ENCODE measurements at regions not wholly inside any gene's neighbourhood (a gene's known extent, or its start where the extent isn't known, plus 50 kb on each side); places are given as distances from the start of the nearest gene placed in this dataset.

GRCh38 chr6:85126485-85127167 is 323.3 kb upstream of the NT5E start:
- ChIA-PET POLR2A (no interaction called here), CTCF (interaction anchor here (0.6 to 1.5 kb wide), 3 partner anchors 17 to 112 kb away, joined by 3 to 4 read pairs (median 4); no protein-coding TSS in a partner anchor)
- TF ChIP-seq CTBP1 (IDR thresholded peaks at IDR 0.05; ENCODE audit: borderline replicate concordance): no peak
- TF ChIP-seq ARNT (IDR thresholded peaks at IDR 0.05): no peak
- no peak for TF ChIP-seq ELF4 (IDR thresholded peaks at IDR 0.05)
- TF ChIP-seq SUZ12 (IDR thresholded peaks at IDR 0.05): no peak
- TF ChIP-seq NFRKB (IDR thresholded peaks at IDR 0.05): no peak
- TF ChIP-seq FOXK2 (IDR thresholded peaks at IDR 0.05): no peak
- no peak for TF ChIP-seq HDGF (IDR thresholded peaks at IDR 0.05; ENCODE audit: borderline replicate concordance)
- no peak for TF ChIP-seq PKNOX1 (IDR thresholded peaks at IDR 0.05)
- no peak for TF ChIP-seq LEF1 (IDR thresholded peaks at IDR 0.05; ENCODE audit: borderline replicate concordance)
- no peak for TF ChIP-seq TARDBP (IDR thresholded peaks at IDR 0.05)
- TF ChIP-seq L3MBTL2 (conservative IDR thresholded peaks at IDR 0.05): no peak
- TF ChIP-seq FOXM1 (IDR thresholded peaks at IDR 0.05; ENCODE audit: borderline replicate concordance): no peak
- peak; percentile 78 for DNase-seq (ENCODE audit: extremely low spot score)

DNA sequence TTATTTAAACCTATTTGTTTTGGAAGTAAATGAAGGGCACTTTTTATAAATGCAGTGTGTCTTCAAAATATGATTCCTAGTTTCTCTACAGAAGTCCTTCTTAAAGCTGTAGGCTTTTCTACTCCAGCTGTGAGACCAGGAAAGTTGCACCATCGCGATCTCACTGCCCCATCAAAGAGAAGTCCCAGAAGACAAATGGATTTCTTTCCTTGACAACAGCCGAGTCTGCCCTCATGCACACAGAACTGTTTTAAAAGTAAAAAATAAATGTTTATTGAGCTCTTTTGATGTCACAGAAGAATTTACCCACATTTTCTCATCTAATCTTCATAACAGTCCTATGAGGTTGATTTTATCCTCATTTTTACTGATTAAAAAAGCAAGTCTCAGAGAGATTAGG is 324.4 kb upstream of the NT5E start:
- ChIA-PET POLR2A (no interaction called here), CTCF (interaction anchor here (0.5 to 0.6 kb wide), 2 partner anchors 166 to 770 kb away, joined by 3 read pairs; no protein-coding TSS in a partner anchor)
- no peak for TF ChIP-seq FOXK2 (IDR thresholded peaks at IDR 0.05)
- no peak for TF ChIP-seq SUZ12 (IDR thresholded peaks at IDR 0.05)
- TF ChIP-seq CTBP1 (IDR thresholded peaks at IDR 0.05; ENCODE audit: borderline replicate concordance): no peak
- no peak for TF ChIP-seq SP1 (IDR thresholded peaks at IDR 0.05)
- TF ChIP-seq ELF4 (IDR thresholded peaks at IDR 0.05): no peak
- TF ChIP-seq LEF1 (IDR thresholded peaks at IDR 0.05; ENCODE audit: borderline replicate concordance): no peak
- no peak for TF ChIP-seq FOXA1 (IDR thresholded peaks at IDR 0.05)
- TF ChIP-seq TARDBP (IDR thresholded peaks at IDR 0.05): no peak
- no peak for DNase-seq (ENCODE audit: extremely low spot score)

DNA sequence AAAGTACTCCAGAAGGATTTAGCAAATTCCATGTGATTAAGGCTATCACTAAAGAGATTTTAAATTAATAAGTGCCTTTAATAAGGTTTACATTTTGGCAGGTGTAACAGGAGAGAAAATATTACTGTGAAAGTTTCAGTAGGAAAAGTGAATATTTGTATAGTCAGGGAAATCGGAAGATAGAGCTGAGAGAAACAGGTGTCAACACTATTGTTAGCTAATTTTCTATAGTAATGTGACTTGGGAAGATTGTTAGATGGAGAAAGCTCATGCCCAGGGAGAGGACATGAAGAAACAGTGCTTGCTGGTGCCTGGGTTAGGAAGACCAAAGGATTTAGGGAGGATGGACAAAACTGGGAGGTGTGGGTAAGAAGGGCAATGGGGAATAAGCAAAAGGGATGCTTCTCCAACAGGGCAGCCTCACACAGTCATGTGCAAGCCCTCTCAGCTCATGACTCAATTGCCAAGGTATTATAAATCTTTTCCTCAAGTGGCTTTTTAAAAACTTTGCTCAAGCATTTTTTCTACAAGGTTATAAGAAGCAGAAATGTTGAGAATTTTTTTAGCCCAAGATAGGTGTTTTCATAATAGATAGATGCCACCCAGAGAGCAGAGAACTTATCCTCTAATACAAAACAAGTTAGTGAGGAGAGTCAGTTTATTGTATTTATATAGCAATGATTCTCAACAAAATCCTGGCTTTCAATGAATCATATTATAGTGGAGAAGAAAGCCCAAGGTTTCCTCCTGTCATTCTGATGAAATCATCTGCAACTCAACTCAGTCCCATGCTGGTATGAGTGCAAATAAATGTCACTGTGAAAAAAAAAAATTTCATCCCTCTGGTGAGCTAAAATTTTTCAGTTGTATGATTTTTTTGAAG is 325.2 kb upstream of the NT5E start:
- CTCF ChIA-PET: interaction anchor here (0.6 kb wide), 1 partner anchor 167 kb away, joined by 3 read pairs; no protein-coding TSS in a partner anchor
- no peak for DNase-seq (ENCODE audit: extremely low spot score)
- POLR2A ChIA-PET: no interaction called here
- TF ChIP-seq LEF1 (IDR thresholded peaks at IDR 0.05; ENCODE audit: borderline replicate concordance): no peak
- 0 out of 2 replicates have a peak, but pooled peaks have one; percentile 34 for TF ChIP-seq PKNOX1 (IDR thresholded peaks at IDR 0.05)

DNA sequence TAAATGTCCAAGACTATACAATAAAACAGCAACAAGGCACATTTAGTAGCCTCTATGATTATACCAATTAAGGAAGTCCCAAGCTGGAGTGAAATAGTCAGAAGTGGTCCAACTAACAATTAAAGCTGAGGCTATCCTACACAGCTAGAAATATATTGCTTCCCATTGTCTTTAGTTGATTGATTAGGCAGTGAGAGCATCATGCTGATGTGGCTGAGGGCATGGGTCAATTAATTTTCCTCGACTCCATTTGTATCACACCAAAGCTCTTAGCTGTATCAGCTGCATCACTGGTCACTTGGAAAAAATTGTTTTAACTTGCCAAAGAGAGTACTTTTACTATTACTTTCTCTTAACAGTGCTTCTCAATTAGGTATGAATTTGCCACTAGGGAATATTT is 328.7 kb upstream of the NT5E start:
- ChIA-PET CTCF (no interaction called here), POLR2A (no interaction called here)
- no peak for DNase-seq (ENCODE audit: extremely low spot score)
- no peak for TF ChIP-seq NFRKB (IDR thresholded peaks at IDR 0.05)
- TF ChIP-seq FOXK2 (IDR thresholded peaks at IDR 0.05): no peak
- TF ChIP-seq SUZ12 (IDR thresholded peaks at IDR 0.05): no peak
- TF ChIP-seq HDGF (IDR thresholded peaks at IDR 0.05; ENCODE audit: borderline replicate concordance): no peak
- TF ChIP-seq PKNOX1 (IDR thresholded peaks at IDR 0.05): no peak
- no peak for TF ChIP-seq ZNF384 (IDR thresholded peaks at IDR 0.05)
- no peak for TF ChIP-seq SP1 (IDR thresholded peaks at IDR 0.05)
- TF ChIP-seq CTBP1 (IDR thresholded peaks at IDR 0.05; ENCODE audit: borderline replicate concordance): no peak
- TF ChIP-seq FOXA1 (IDR thresholded peaks at IDR 0.05): no peak
- no peak for TF ChIP-seq FOXM1 (IDR thresholded peaks at IDR 0.05; ENCODE audit: borderline replicate concordance)
- TF ChIP-seq BHLHE40 (IDR thresholded peaks at IDR 0.05; ENCODE audit: borderline replicate concordance): no peak
- TF ChIP-seq ELF4 (IDR thresholded peaks at IDR 0.05): no peak
- TF ChIP-seq L3MBTL2 (conservative IDR thresholded peaks at IDR 0.05): no peak
- no peak for TF ChIP-seq LEF1 (IDR thresholded peaks at IDR 0.05; ENCODE audit: borderline replicate concordance)
- TF ChIP-seq TARDBP (IDR thresholded peaks at IDR 0.05): no peak
- TF ChIP-seq ARNT (IDR thresholded peaks at IDR 0.05): no peak

- TF ChIP-seq TARDBP (IDR thresholded peaks at IDR 0.05): no peak
- TF ChIP-seq ZNF384 (IDR thresholded peaks at IDR 0.05): no peak
- no peak for TF ChIP-seq L3MBTL2 (conservative IDR thresholded peaks at IDR 0.05)
- no peak for TF ChIP-seq CTBP1 (IDR thresholded peaks at IDR 0.05; ENCODE audit: borderline replicate concordance)
- no peak for TF ChIP-seq FOXK2 (IDR thresholded peaks at IDR 0.05)
- no peak for TF ChIP-seq LEF1 (IDR thresholded peaks at IDR 0.05; ENCODE audit: borderline replicate concordance)
- no peak for TF ChIP-seq NFRKB (IDR thresholded peaks at IDR 0.05)
- no peak for TF ChIP-seq ELF4 (IDR thresholded peaks at IDR 0.05)
- DNase-seq (ENCODE audit: extremely low spot score): no peak
- POLR2A ChIA-PET: no interaction called here
- CTCF ChIA-PET: no interaction called here
Observed at GRCh38 chr6:85118652-85119235, 331.1 kb upstream of the NT5E start.

GRCh38 chr6:85118233-85118632 is 331.6 kb upstream of the NT5E start:
- CTCF ChIA-PET: no interaction called here
- POLR2A ChIA-PET: no interaction called here

More at GRCh38 chr6:85118233-85118632, 331.6 kb upstream of the NT5E start:
- TF ChIP-seq SP1 (IDR thresholded peaks at IDR 0.05): no peak
- TF ChIP-seq ELF4 (IDR thresholded peaks at IDR 0.05): no peak
- TF ChIP-seq HDGF (IDR thresholded peaks at IDR 0.05; ENCODE audit: borderline replicate concordance): no peak
- no peak for TF ChIP-seq L3MBTL2 (conservative IDR thresholded peaks at IDR 0.05)
- TF ChIP-seq NFRKB (IDR thresholded peaks at IDR 0.05): no peak
- no peak for TF ChIP-seq PKNOX1 (IDR thresholded peaks at IDR 0.05)
- TF ChIP-seq FOXA1 (IDR thresholded peaks at IDR 0.05): no peak
- DNase-seq (ENCODE audit: extremely low spot score): no peak

Data from HEK293T (cell line).